Mucosa of stomach (tissue), 1 donor: ENCODE measurements at regions not wholly inside any gene's neighbourhood (a gene's known extent, or its start where the extent isn't known, plus 50 kb on each side); places are given as distances from the start of the nearest gene placed in this dataset.

Experiments used
- H3K27me3 ChIP-seq: one replicate; pipeline ENCODE4 v1.7.0; 2013; ENCODE audit warnings: mild to moderate bottlenecking, low read length; ENCODE audit not compliant: control insufficient read depth, insufficient read depth
- H3K36me3 ChIP-seq: one replicate; pipeline ENCODE4 v1.7.0; 2013; ENCODE audit warnings: low read length; ENCODE audit not compliant: control insufficient read depth, insufficient read depth
- H3K4me1 ChIP-seq: one replicate; pipeline ENCODE4 v1.7.0; 2013; ENCODE audit warnings: mild to moderate bottlenecking, low read length; ENCODE audit not compliant: control insufficient read depth, insufficient read depth
- H3K4me3 ChIP-seq: one replicate; pipeline ENCODE4 v1.7.0; 2013; ENCODE audit warnings: low read length
- H3K9ac ChIP-seq: one replicate; pipeline ENCODE4 v1.7.0; 2013; ENCODE audit warnings: mild to moderate bottlenecking, low read length, moderate library complexity
- H3K9me3 ChIP-seq: one replicate; pipeline ENCODE4 v1.7.0; 2013; ENCODE audit warnings: mild to moderate bottlenecking, low read length, moderate library complexity; ENCODE audit not compliant: control insufficient read depth
- donor health status: Pancreatic carcinoma.

- Histone ChIP-seq H3K27me3 (no peaks in the 10 kb centered on the region), H3K9me3 (no peaks in the 10 kb centered on the region), H3K4me3 (no peak overlapping the region), H3K4me1 (no peaks in the 10 kb centered on the region), H3K9ac (no peak overlapping the region), H3K36me3 (no peaks in the 10 kb centered on the region)
Measured at GRCh38 chr6:170159022-170159965, 131.6 kb downstream of the DLL1 start.

- Histone ChIP-seq H3K36me3 (no peaks in the 10 kb centered on the region), H3K4me3 (no peak overlapping the region)
Measured at GRCh38 chr6:170158296-170159021, 132.4 kb downstream of the DLL1 start.

GRCh38 chr6:170157567-170158218 is 133.2 kb downstream of the DLL1 start:
- Histone ChIP-seq H3K4me1 (peaks cover 3% of the 10 kb centered on the region), H3K9ac (no peak overlapping the region), H3K27me3 (peaks cover under 1% of the 10 kb centered on the region), H3K4me3 (no peak overlapping the region), H3K9me3 (no peaks in the 10 kb centered on the region), H3K36me3 (no peaks in the 10 kb centered on the region)

More at GRCh38 chr6:170158296-170159021, 132.4 kb downstream of the DLL1 start:
- H3K4me1 ChIP-seq, result no peaks in the 10 kb centered on the region
- H3K9me3 ChIP-seq, result no peaks in the 10 kb centered on the region
- H3K27me3 ChIP-seq, result no peaks in the 10 kb centered on the region
- no peak overlapping the region for H3K9ac ChIP-seq

- peaks cover 10% of the 10 kb centered on the region for H3K4me1 ChIP-seq
- H3K36me3 ChIP-seq, result no peaks in the 10 kb centered on the region
- no peak overlapping the region for H3K9ac ChIP-seq
- no peak overlapping the region for H3K4me3 ChIP-seq
- H3K9me3 ChIP-seq, result no peaks in the 10 kb centered on the region
- peaks cover 11% of the 10 kb centered on the region for H3K27me3 ChIP-seq
Measured at GRCh38 chr6:170156448-170157375, 134.2 kb downstream of the DLL1 start.

- H3K27me3 ChIP-seq, result peaks cover 17% of the 10 kb centered on the region
- H3K4me3 ChIP-seq, result no peak overlapping the region
- H3K4me1 ChIP-seq, result peaks cover 10% of the 10 kb centered on the region
- H3K9ac ChIP-seq, result no peak overlapping the region
- H3K36me3 ChIP-seq, result no peaks in the 10 kb centered on the region
- H3K9me3 ChIP-seq, result no peaks in the 10 kb centered on the region
Measured at GRCh38 chr6:170155464-170156196, 135.2 kb downstream of the DLL1 start.

- peaks cover 10% of the 10 kb centered on the region for H3K4me1 ChIP-seq
- H3K9me3 ChIP-seq, result no peaks in the 10 kb centered on the region
- peaks cover 17% of the 10 kb centered on the region for H3K27me3 ChIP-seq
- no peak overlapping the region for H3K4me3 ChIP-seq
- no peak overlapping the region for H3K9ac ChIP-seq
- no peaks in the 10 kb centered on the region for H3K36me3 ChIP-seq
Measured at GRCh38 chr6:170153436-170154319, 137.2 kb downstream of the DLL1 start.

- no peak overlapping the region for H3K4me3 ChIP-seq
- H3K9ac ChIP-seq, result no peak overlapping the region
- H3K4me1 ChIP-seq, result peaks cover 10% of the 10 kb centered on the region
Measured at GRCh38 chr6:170152989-170153388, 137.9 kb downstream of the DLL1 start.

GRCh38 chr6:170152124-170152926 is 138.6 kb downstream of the DLL1 start:
- Histone ChIP-seq H3K4me1 (peaks cover 10% of the 10 kb centered on the region), H3K9me3 (no peaks in the 10 kb centered on the region), H3K9ac (no peak overlapping the region), H3K27me3 (peaks cover 24% of the 10 kb centered on the region), H3K36me3 (no peaks in the 10 kb centered on the region), H3K4me3 (no peak overlapping the region)

More at GRCh38 chr6:170152989-170153388, 137.9 kb downstream of the DLL1 start:
- no peaks in the 10 kb centered on the region for H3K36me3 ChIP-seq
- H3K27me3 ChIP-seq, result peaks cover 19% of the 10 kb centered on the region
- no peaks in the 10 kb centered on the region for H3K9me3 ChIP-seq

GRCh38 chr6:170151804-170152123 is 139.1 kb downstream of the DLL1 start:
- H3K36me3 ChIP-seq, result no peaks in the 10 kb centered on the region
- H3K4me1 ChIP-seq, result peaks cover 10% of the 10 kb centered on the region
- no peak overlapping the region for H3K9ac ChIP-seq
- H3K9me3 ChIP-seq, result no peaks in the 10 kb centered on the region
- peaks cover 24% of the 10 kb centered on the region for H3K27me3 ChIP-seq
- H3K4me3 ChIP-seq, result no peak overlapping the region

GRCh38 chr6:170151321-170151771 is 139.5 kb downstream of the DLL1 start:
- Histone ChIP-seq H3K4me1 (peaks cover 10% of the 10 kb centered on the region), H3K9ac (no peak overlapping the region), H3K27me3 (peaks cover 24% of the 10 kb centered on the region), H3K36me3 (no peaks in the 10 kb centered on the region), H3K9me3 (no peaks in the 10 kb centered on the region), H3K4me3 (no peak overlapping the region)
